WTC11 (cell line): ENCODE measurements at regions not wholly inside any gene's neighbourhood (a gene's known extent, or its start where the extent isn't known, plus 50 kb on each side); places are given as distances from the start of the nearest gene placed in this dataset.

Source experiments
- ATAC-seq: fragments of 200-7000 bp; cut with Tn5 transposase; 2 replicates; pipeline ENCODE4 v1.10.0; 2021; ENCODE audit warnings: mild to moderate bottlenecking, moderate library complexity
- CTCF ChIA-PET: fragments of 300-600 bp; sonication (Branson Sonifier 250); formaldehyde crosslinking; loops from one replicate; lab custom pipeline; 2021; ENCODE audit warnings: antibody characterized with exemption; lab: Charles Lee
- POLR2A ChIA-PET: fragments of 350-600 bp; sonication (Branson Sonifier 250); formaldehyde crosslinking; loops from one replicate; lab custom pipeline; 2021; ENCODE audit warnings: antibody characterized with exemption; lab: Charles Lee
- DNase-seq: peaks from one replicate; pipeline ENCODE4 v3.0.0; 2021; ENCODE audit warnings: low spot score
- H3K27ac Mint-ChIP-seq: 2 replicates; pipeline ENCODE4 v1.8.0; 2021; ENCODE audit warnings: mixed read lengths
- H3K27me3 Mint-ChIP-seq: 2 replicates; pipeline ENCODE4 v1.8.0; 2021; ENCODE audit warnings: low read depth, mild to moderate bottlenecking, moderate library complexity, mixed read lengths
- H3K36me3 Mint-ChIP-seq: 2 replicates; pipeline ENCODE4 v1.8.0; 2021; ENCODE audit warnings: mixed read lengths
- H3K4me1 Mint-ChIP-seq: 2 replicates; pipeline ENCODE4 v1.8.0; 2022; ENCODE audit warnings: mixed read lengths
- H3K4me3 Mint-ChIP-seq: 2 replicates; pipeline ENCODE4 v1.8.0; 2021; ENCODE audit warnings: mild to moderate bottlenecking, moderate library complexity, mixed read lengths
- H3K9me3 Mint-ChIP-seq: 2 replicates; pipeline ENCODE4 v1.8.0; 2021; ENCODE audit warnings: mixed read lengths
- ATF1 ChIP-seq: sonication (generic); formaldehyde crosslinking; IDR thresholded peaks from 2 replicates; pipeline ENCODE4 v1.8.1; 2023; ENCODE audit warnings: mild to moderate bottlenecking, moderate library complexity, missing genetic modification reagents
- ATF6 ChIP-seq: sonication (generic); formaldehyde crosslinking; IDR thresholded peaks from 2 replicates; pipeline ENCODE4 v1.8.1; 2023; ENCODE audit warnings: mild to moderate bottlenecking, missing genetic modification reagents
- CREB1 ChIP-seq: sonication (generic); formaldehyde crosslinking; IDR thresholded peaks from 2 replicates; pipeline ENCODE4 v1.8.0; 2023; ENCODE audit warnings: mild to moderate bottlenecking, missing genetic modification reagents
- JAZF1 ChIP-seq: fragments of 250-450 bp; sonication (Bioruptor Pico); IDR thresholded peaks from 2 replicates; pipeline ENCODE4 v1.9.0; 2021; ENCODE audit warnings: moderate library complexity, mild to moderate bottlenecking, inconsistent platforms
- MYBL2 ChIP-seq: sonication (generic); formaldehyde crosslinking; IDR thresholded peaks from 2 replicates; pipeline ENCODE4 v1.8.1; 2023; ENCODE audit warnings: mild to moderate bottlenecking, moderate library complexity, missing genetic modification reagents
- NFATC4 ChIP-seq: fragments of 250-450 bp; sonication (Bioruptor Pico); IDR thresholded peaks from 2 replicates; pipeline ENCODE4 v1.9.0; 2021; ENCODE audit warnings: mild to moderate bottlenecking
- NFE2L1 ChIP-seq: sonication (generic); formaldehyde crosslinking; IDR thresholded peaks from 2 replicates; pipeline ENCODE4 v1.8.1; 2023; ENCODE audit warnings: missing genetic modification reagents
- NR1H2 ChIP-seq: sonication (generic); formaldehyde crosslinking; IDR thresholded peaks from 2 replicates; pipeline ENCODE4 v1.9.0; 2021; ENCODE audit warnings: mild to moderate bottlenecking, moderate library complexity, missing genetic modification reagents
- PRDM15 ChIP-seq: sonication (generic); formaldehyde crosslinking; IDR thresholded peaks from 2 replicates; pipeline ENCODE4 v1.8.0; 2022; ENCODE audit warnings: missing genetic modification reagents
- RELA ChIP-seq: sonication (generic); formaldehyde crosslinking; IDR thresholded peaks from 2 replicates; pipeline ENCODE4 v1.8.1; 2022; ENCODE audit warnings: missing genetic modification reagents, mild to moderate bottlenecking, borderline replicate concordance
- SOX15 ChIP-seq: fragments of 250-450 bp; sonication (Bioruptor Pico); IDR thresholded peaks from 2 replicates; pipeline ENCODE4 v1.9.0; 2021; ENCODE audit warnings: mild to moderate bottlenecking
- ZNF416 ChIP-seq: fragments of 250-450 bp; sonication (Bioruptor Pico); IDR thresholded peaks from 2 replicates; pipeline ENCODE4 v1.9.0; 2021; ENCODE audit warnings: mild to moderate bottlenecking, inconsistent platforms
- ZNF512 ChIP-seq: sonication (generic); formaldehyde crosslinking; IDR thresholded peaks from 2 replicates; pipeline ENCODE4 v1.8.1; 2022; ENCODE audit warnings: missing genetic modification reagents, borderline replicate concordance
- ZSCAN18 ChIP-seq: fragments of 250-450 bp; sonication (Bioruptor Pico); IDR thresholded peaks from 2 replicates; pipeline ENCODE4 v2.1.2; 2022; ENCODE audit warnings: mild to moderate bottlenecking, moderate library complexity
- TF ChIP-seq, protein P1 (sequence below): sonication (generic); formaldehyde crosslinking; IDR thresholded peaks from 2 replicates; pipeline ENCODE4 v1.8.1; 2023; ENCODE audit warnings: mild to moderate bottlenecking, missing genetic modification reagents, moderate library complexity
- TF ChIP-seq, protein P2 (sequence below): sonication (generic); formaldehyde crosslinking; IDR thresholded peaks from 2 replicates; pipeline ENCODE4 v1.8.0; 2023; ENCODE audit warnings: missing genetic modification reagents
- TF ChIP-seq, protein P3 (sequence below): fragments of 250-450 bp; sonication (Bioruptor Pico); IDR thresholded peaks from 2 replicates; pipeline ENCODE4 v1.9.0; 2021; ENCODE audit warnings: mild to moderate bottlenecking
- TF ChIP-seq, protein P4 (sequence below): fragments of 250-450 bp; sonication (Bioruptor Pico); conservative IDR thresholded peaks from 2 replicates; pipeline ENCODE4 v1.9.0; 2021; ENCODE audit warnings: mild to moderate bottlenecking

GRCh38 chr12:89176676-89177075, 175.6 kb downstream of the DUSP6 start (continued):
- TF ChIP-seq SOX15 (CRISPR knock-in tag): no peak
- no peak for TF ChIP-seq ZNF416 (CRISPR knock-in tag)
- TF ChIP-seq ZSCAN18: no peak
- no peak for TF ChIP-seq MYBL2
- TF ChIP-seq, protein P1, sequence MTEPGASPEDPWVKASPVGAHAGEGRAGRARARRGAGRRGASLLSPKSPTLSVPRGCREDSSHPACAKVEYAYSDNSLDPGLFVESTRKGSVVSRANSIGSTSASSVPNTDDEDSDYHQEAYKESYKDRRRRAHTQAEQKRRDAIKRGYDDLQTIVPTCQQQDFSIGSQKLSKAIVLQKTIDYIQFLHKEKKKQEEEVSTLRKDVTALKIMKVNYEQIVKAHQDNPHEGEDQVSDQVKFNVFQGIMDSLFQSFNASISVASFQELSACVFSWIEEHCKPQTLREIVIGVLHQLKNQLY (CRISPR knock-in tag): no peak
- TF ChIP-seq ZNF512 (CRISPR knock-in tag): no peak
- no peak for TF ChIP-seq NR1H2 (CRISPR knock-in tag)
- TF ChIP-seq CREB1 (CRISPR knock-in tag): no peak
- no peak for TF ChIP-seq NFATC4 (CRISPR knock-in tag)
- TF ChIP-seq, protein P2, sequence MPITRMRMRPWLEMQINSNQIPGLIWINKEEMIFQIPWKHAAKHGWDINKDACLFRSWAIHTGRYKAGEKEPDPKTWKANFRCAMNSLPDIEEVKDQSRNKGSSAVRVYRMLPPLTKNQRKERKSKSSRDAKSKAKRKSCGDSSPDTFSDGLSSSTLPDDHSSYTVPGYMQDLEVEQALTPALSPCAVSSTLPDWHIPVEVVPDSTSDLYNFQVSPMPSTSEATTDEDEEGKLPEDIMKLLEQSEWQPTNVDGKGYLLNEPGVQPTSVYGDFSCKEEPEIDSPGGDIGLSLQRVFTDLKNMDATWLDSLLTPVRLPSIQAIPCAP: no peak

DNA sequence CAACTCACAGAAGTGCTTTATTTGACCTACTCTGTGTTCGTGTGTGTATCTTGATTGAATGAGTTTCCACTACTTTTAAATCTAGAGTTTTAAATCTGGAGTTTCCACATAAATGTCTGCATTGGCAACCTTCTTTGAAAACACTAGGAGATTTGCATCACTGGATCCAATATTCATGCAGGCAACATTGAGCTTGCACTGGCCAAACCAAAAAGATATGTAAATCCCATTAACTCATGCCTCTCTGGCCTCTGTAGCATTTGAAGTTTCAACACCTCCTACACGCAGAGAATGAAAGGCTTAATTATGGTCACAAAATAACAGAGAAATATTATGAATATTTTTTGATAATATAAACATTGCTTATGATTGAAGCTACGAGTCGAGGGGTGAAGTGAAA, 178.6 kb downstream of the DUSP6 start:
- ChIA-PET POLR2A (no interaction called here), CTCF (interaction anchor here (0.6 kb wide), 1 partner anchor 44 kb away, joined by 3 read pairs; no protein-coding TSS in a partner anchor)
- TF ChIP-seq PRDM15 (CRISPR knock-in tag) (no peak), ATF6 (CRISPR knock-in tag) (no peak), JAZF1 (CRISPR knock-in tag) (no peak), ATF1 (no peak), NFE2L1 (no peak), RELA (no peak)
- TF ChIP-seq, protein P3, sequence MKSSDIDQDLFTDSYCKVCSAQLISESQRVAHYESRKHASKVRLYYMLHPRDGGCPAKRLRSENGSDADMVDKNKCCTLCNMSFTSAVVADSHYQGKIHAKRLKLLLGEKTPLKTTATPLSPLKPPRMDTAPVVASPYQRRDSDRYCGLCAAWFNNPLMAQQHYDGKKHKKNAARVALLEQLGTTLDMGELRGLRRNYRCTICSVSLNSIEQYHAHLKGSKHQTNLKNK (CRISPR knock-in tag): no peak
- TF ChIP-seq, protein P4, sequence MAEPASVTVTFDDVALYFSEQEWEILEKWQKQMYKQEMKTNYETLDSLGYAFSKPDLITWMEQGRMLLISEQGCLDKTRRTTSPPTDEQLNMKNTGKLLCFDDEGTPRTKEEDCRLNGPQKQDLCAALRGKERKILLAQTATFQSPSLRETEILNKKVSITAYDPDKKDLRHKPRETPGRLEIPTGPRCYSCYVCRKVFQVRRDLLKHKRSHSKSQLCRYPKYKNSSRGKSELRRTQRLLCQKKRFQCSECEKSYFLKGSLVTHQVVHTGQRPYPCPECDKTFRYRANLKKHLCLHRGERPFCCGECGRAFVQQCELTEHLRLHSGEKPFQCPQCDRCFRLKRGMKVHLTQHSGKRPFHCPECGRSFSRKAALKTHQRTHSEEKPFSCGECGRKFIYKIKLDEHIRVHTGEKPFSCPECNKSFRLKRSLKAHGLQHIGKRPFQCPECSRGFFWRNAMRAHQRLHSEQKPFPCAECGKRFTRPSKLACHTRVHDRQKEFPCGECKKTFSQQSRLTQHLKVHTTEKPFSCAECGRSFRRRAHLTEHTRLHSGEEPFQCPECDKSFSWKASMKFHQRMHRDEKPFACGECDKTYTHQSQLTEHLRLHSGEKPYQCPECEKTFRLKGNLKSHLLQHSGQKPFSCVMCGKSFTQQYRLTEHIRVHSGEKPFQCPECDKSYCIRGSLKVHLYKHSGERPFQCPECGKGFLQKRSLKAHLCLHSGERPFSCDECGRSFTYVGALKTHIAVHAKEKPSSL: no peak
- DNase-seq (no peak), ATAC-seq (no peak)
- H3K4me1 Mint-ChIP-seq: no peaks in the 10 kb centered on the region
- H3K27ac Mint-ChIP-seq: no peak overlapping the region
- H3K4me3 Mint-ChIP-seq: no peak overlapping the region
- H3K36me3 Mint-ChIP-seq: peaks cover 11% of the 10 kb centered on the region
- peaks cover 18% of the 10 kb centered on the region for H3K9me3 Mint-ChIP-seq
- peaks cover 7% of the 10 kb centered on the region for H3K27me3 Mint-ChIP-seq
